NCI-H526 treated with DMSO at 0.1 percent for 48 hours (cell line): ENCODE measurements at regions not wholly inside any gene's neighbourhood (a gene's known extent, or its start where the extent isn't known, plus 50 kb on each side); places are given as distances from the start of the nearest gene placed in this dataset.

Experiments
- DNase-seq: peaks from one replicate; lab custom pipeline; 2025; lab: John Stamatoyannopoulos, UW

DNA sequence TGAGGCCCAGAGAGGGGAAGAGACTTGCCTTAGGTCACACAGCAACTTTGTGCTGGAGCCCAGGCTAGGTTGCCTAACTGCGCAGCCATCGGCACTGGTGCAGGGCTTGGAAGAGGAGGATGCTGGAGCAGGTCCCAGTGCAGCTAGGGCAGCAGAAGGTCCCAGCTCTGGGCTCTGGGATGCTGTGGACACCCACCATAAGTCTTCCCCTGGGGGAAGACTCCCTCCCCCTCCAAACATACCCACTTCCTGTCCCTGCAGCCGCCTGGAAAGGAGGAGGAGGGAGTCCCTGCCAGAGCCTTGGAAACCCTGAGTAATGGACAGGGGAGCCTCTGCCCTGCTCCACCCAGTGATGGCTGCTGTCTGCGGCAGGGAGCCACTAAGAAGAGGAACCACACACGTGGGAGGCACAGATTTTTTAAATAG lies 93.6 kb downstream of the NCR2 start:
- DNase-seq: no peak

GRCh38 chr6:41429506-41430504 lies 94.4 kb downstream of the NCR2 start:
- no peak for DNase-seq

DNA sequence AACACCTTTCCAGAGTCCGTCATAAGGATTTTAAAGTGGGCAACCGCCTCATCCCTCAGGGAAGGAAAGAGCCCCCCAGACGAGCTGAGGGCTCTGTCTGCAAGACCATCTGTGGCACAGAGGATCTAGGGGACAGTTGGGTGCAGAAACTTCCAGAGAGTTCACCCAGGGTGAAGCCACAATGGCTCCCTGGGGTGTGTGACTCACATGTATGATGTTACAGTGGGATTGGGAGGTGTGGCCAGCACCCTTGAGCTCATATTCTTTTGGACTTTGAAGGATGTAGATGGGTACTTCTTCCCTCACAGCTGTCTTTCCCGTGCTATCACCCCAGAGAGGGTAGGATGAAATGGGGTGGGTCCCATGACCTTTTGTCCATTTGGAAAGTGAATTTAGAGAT lies 95.5 kb downstream of the NCR2 start:
- DNase-seq: no peak

- DNase-seq: no peak
Measured at GRCh38 chr6:41432280-41432679, 96.9 kb downstream of the NCR2 start.

GRCh38 chr6:41434803-41435481 lies 99.5 kb downstream of the NCR2 start:
- no peak for DNase-seq

GRCh38 chr6:41437604-41438003 lies 102.2 kb downstream of the NCR2 start:
- no peak for DNase-seq

- no peak for DNase-seq
Measured at GRCh38 chr6:41438746-41439145, 103.3 kb downstream of the NCR2 start.

DNA sequence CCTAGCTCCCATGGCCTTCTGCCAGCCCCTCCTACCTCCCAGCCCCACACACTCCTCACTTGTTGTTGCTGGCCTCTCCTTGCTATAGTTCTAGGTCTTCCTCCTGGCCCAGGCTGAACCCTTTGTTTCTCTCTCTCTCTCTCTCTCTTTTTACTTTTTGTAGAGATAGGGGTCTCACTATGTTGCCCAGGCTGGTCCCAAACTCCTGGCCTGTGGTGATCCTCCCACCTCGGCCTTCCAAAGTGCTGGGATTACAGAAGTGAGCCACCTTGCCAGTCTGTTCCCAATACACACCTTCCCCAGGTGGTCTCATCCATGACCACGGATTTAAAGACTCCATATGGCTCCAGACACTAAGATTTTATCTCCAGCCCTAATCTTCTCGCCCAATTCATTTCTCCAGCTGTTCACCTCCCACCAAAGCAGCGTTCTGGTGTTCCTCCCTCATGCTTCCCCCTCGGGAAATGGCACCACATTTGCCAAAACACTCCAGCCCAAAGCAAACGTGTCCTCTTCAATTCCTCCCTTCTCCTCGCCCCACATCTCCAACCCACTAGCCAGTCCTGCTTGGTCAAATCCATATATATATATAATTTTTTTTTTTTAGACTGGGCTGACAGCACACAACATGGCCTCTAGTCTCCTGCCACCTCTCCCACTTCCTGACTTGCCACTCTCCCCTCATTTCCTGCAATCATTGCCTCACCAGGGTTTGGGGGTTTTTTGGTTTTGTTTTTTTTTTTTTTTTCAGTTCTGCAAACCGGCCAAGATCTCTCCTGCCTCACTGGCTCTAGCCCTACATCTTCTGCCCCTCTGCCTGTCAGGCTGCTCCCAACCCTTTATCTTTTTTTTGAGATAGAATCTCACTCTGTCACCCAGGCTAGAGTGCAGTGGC lies 104.4 kb downstream of the NCR2 start:
- DNase-seq: no peak

DNA sequence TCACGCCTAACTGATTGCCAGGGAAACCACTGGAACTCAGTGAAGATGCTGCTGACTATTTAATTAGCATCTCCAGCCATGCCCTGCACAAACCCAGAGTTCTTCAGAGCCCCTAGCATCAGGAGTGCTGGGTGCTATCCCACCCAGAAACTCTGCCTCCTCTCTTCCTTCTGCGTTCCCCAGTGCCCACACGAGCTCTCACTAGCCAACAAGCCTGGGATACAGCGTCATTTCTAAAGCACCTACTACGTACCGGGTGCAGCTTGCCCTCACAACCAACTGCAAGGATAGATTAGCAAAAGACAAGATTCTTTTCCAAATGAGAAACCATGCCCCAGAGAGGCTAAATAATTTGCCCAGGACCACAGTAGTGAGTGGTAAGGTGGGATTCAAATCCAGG lies 105.2 kb upstream of the FOXP4 start:
- DNase-seq: no peak

GRCh38 chr6:41441598-41442351 lies 104.4 kb upstream of the FOXP4 start:
- DNase-seq: no peak

DNA sequence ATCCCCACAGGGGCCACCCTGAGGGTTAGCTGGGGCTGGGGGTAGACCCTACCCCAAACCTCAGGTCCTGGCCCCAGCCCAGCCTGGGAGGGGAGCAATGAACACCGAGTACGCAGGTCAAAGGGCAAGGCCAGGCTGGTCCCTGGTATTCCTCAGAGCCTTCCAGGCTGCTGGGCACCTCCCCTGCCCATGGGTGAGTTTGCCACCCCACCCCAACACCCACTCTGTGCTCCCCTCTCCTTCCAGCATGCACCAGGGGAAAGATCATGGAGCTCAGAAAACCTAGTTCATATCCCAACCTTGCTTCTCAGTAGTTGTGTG lies 103.9 kb upstream of the FOXP4 start:
- DNase-seq: no peak

- peak; percentile 54 for DNase-seq
Measured at GRCh38 chr6:41442800-41443501, 103.2 kb upstream of the FOXP4 start.

DNA sequence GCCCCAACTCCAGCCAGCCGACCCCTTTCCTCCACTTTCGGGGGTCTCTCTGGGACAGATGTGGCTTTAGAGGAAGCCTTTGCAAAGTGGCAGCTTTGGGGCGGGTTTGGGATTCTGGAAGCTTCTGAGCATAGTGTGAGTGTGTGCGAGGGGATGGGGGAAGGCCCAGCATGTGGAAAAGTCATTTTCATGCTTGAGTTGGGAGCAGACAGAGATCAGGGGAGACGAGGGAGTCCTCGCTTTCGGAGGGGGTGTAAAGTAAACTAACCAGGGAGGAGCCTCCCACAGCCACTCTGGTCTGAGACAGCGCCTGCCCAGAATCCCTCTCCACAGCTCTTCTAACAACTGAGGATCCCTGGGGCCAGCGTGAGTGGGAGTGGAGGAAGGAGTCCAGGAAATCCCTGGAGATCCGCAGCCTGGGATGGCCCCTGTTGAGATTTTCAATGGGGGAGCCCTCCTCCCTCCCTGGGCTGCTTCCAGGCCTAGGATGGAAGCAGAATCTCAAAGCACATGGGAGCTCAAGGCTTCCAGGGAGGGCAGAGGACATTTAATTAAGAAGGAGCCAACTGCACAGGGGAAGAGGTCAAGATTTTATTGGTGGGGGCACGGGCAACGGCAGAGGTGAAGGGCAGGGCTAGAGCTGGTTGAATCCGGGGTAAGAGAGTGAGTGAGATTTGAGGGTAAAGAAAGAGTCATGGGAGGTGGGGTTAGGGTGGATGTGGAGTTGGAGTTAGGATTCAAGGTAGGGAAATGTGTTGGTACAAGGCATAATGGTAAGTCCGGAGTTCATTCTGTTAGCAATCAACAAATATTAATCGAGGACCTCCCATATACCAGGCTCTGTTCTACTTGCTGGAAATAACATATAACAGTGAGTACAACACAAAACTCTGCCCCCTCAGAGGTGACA lies 102.3 kb upstream of the FOXP4 start:
- no peak for DNase-seq

GRCh38 chr6:41445261-41445660 lies 100.9 kb upstream of the FOXP4 start:
- DNase-seq: no peak

GRCh38 chr6:41446132-41446531 lies 100.0 kb upstream of the FOXP4 start:
- no peak for DNase-seq

DNA sequence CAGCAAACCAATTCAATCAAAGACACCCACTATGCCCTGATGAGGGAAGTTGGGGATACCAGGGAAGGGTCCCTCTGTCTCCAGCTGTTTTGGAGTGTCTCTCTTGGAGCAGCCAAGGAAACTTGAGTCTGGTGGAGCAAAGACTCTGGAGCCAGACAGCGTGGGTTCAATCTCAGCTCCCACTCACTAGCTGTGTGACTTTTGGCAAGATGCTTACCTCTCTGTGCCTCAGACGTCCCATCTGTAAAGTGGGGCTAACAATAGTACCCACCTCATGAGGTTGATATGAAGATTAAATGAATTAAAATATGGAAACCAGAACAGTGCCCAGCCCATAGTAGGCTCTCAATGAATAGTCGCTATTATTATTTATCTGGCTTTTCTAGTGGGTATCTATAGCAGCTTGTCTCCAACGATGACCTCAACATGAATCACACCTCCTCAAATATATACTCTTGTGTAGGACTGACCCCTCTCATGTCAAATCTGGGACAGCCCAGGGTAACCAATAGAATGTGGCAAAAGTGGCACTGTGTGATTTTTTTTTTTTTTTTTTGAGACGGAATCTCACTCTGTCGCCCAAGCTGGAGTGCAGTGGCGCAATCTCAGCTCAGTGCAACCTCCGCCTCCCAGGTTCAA lies 99.2 kb upstream of the FOXP4 start:
- no peak for DNase-seq

DNA sequence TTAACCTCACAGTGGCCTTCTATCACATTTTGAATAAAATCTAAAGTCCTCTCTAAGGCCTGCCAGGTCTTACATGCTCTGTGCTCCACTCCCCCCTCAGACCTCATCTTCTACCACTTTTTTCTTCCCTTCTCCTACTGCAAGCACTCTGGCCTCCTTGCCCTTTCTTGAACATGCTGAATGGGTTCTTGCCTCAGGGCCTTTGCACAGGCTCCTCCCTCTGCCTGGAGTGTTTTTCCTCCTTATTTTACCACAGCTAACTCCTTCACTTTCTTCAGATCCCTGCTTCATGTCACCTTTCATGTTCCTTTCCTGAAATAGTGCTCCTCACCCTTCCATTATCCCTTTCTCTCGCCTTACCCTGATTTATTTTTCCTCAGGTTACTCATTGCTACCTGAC lies 97.9 kb upstream of the FOXP4 start:
- DNase-seq: no peak

DNA sequence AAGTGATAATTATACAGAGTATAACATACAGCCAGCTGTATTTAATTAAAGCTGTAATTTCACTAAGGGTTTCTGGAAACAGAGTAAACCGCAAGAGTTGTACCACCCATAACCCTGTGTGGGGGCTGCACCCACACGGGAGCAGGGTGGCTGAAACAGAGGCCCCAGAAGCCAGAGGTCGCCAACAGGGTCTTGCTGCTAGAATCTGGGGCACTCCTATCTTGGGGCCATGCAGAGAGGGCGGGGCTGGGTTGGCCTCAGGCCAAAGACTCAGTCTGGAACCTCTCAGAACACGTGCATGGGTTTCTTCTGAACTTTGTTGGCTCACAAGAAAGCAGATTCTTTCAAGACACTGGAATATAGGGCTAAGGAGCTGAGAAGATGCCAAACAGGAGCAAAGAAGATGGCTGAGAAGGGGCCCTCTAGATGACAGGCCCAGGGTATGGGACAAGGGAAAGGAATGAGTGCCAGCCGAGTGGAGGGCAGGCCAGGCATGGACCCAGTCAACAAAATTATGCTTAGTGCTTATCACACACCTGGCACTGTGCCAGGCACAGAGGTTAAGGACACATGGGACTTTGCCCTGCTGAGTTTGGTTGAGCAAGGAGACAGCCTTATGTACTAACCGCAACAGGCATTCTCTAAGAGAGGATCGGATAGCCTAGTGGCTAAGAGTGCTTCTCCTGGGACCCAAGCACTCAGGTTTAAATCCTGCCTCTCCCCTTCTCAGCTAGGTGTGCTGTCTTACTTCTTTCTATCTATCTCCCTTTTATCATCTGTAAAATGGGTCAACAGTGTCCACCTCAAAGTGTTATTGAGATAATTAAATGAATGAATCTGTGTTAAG lies 96.6 kb upstream of the FOXP4 start:
- DNase-seq: no peak
